Mesenchymal stem cell (in vitro differentiated cells and primary cell): ENCODE measurements at regions not wholly inside any gene's neighbourhood (a gene's known extent, or its start where the extent isn't known, plus 50 kb on each side); places are given as distances from the start of the nearest gene placed in this dataset.

Experiments
- DNase-seq: peaks from one replicate; pipeline ENCODE4 v3.0.0-alpha.2; 2013
- H2AFZ ChIP-seq: one replicate; pipeline ENCODE4 v1.6.1; 2013; ENCODE audit warnings: low read depth, mild to moderate bottlenecking, control low read depth, inconsistent platforms, low read length, moderate library complexity
- H2AK5ac ChIP-seq: 2 replicates; pipeline ENCODE4 v1.6.1; 2013; ENCODE audit warnings: low read length, moderate library complexity, mild to moderate bottlenecking, inconsistent platforms; ENCODE audit not compliant: severe bottlenecking
- H2BK120ac ChIP-seq: one replicate; pipeline ENCODE4 v1.6.1; 2013; ENCODE audit warnings: low read depth, mild to moderate bottlenecking, inconsistent platforms, low read length, moderate library complexity
- H2BK12ac ChIP-seq, 2 experiments: one replicate each; pipeline ENCODE4 v1.6.1; 2013; ENCODE audit warnings: inconsistent platforms in 2 of 2, low read length in 2 of 2, mild to moderate bottlenecking in 2 of 2, moderate library complexity in 2 of 2, control low read depth in 1 of 2
- H2BK15ac ChIP-seq: one replicate; pipeline ENCODE4 v1.6.1; 2013; ENCODE audit warnings: mild to moderate bottlenecking, low read depth, inconsistent platforms; ENCODE audit not compliant: poor library complexity, severe bottlenecking
- H2BK5ac ChIP-seq: 2 replicates; pipeline ENCODE4 v1.6.1; 2013; ENCODE audit warnings: low read depth, mild to moderate bottlenecking, low read length, control low read depth, inconsistent platforms; ENCODE audit not compliant: poor library complexity, severe bottlenecking
- H3K14ac ChIP-seq, 2 experiments: one replicate each; pipeline ENCODE4 v1.6.1; 2013; ENCODE audit warnings: inconsistent platforms in 2 of 2, low read length in 2 of 2, control low read depth in 1 of 2, mild to moderate bottlenecking in 1 of 2, moderate library complexity in 1 of 2
- H3K18ac ChIP-seq, 2 experiments: one replicate each; pipeline ENCODE4 v1.6.1; 2013; ENCODE audit warnings: inconsistent platforms in 2 of 2, low read length in 2 of 2, control low read depth in 1 of 2, low read depth in 1 of 2, mild to moderate bottlenecking in 1 of 2
- H3K23ac ChIP-seq, 2 experiments: one replicate each; pipeline ENCODE4 v1.6.1; 2013; ENCODE audit warnings: inconsistent platforms in 2 of 2, low read length in 2 of 2, mild to moderate bottlenecking in 2 of 2, moderate library complexity in 2 of 2, control low read depth in 1 of 2
- H3K27ac ChIP-seq: 2 replicates; pipeline ENCODE4 v1.5.1; 2013; ENCODE audit warnings: mild to moderate bottlenecking, moderate library complexity, low read length, control low read depth, inconsistent platforms; ENCODE audit not compliant: poor library complexity, severe bottlenecking
- H3K27me3 ChIP-seq, 2 experiments: 2 replicates each; pipeline versions ENCODE4 v1.6.1 to v1.7.0; 2013; ENCODE audit warnings: low read length in 2 of 2, mild to moderate bottlenecking in 2 of 2, moderate library complexity in 2 of 2, control low read depth in 1 of 2, inconsistent platforms in 1 of 2; ENCODE audit not compliant: control insufficient read depth in 1 of 2, insufficient read depth in 1 of 2
- H3K36me3 ChIP-seq, 2 experiments: 2 replicates each; pipeline versions ENCODE4 v1.6.1 to v1.7.0; 2013; ENCODE audit warnings: low read length in 2 of 2, control low read depth in 1 of 2, inconsistent platforms in 1 of 2, low read depth in 1 of 2, mild to moderate bottlenecking in 1 of 2; ENCODE audit not compliant: insufficient read depth in 2 of 2, control insufficient read depth in 1 of 2
- H3K4ac ChIP-seq, 2 experiments: one replicate each; pipeline ENCODE4 v1.6.1; 2013; ENCODE audit warnings: inconsistent platforms in 2 of 2, low read length in 2 of 2, mild to moderate bottlenecking in 2 of 2, moderate library complexity in 2 of 2, control low read depth in 1 of 2, low read depth in 1 of 2
- H3K4me1 ChIP-seq: 2 replicates; pipeline ENCODE4 v1.6.1; 2013; ENCODE audit warnings: low read depth, low read length, control low read depth; ENCODE audit not compliant: control insufficient read depth, insufficient read depth
- H3K4me2 ChIP-seq: 2 replicates; pipeline ENCODE4 v1.6.1; 2013; ENCODE audit warnings: low read length, mild to moderate bottlenecking, inconsistent platforms; ENCODE audit not compliant: poor library complexity, severe bottlenecking
- H3K4me3 ChIP-seq, 2 experiments: 2 replicates each; pipeline versions ENCODE4 v1.5.1 to v1.7.0; 2013; ENCODE audit warnings: low read length in 2 of 2, mild to moderate bottlenecking in 2 of 2, control low read depth in 1 of 2, low read depth in 1 of 2; ENCODE audit not compliant: insufficient read depth in 1 of 2
- H3K79me1 ChIP-seq: replicated peaks from 2 replicates; pipeline ENCODE4 v1.6.1; 2013; ENCODE audit warnings: mild to moderate bottlenecking, control low read depth, low read length, inconsistent platforms; ENCODE audit not compliant: poor library complexity, severe bottlenecking
- H3K9ac ChIP-seq: 2 replicates; pipeline ENCODE4 v1.7.0; 2013; ENCODE audit warnings: mild to moderate bottlenecking, low read length, moderate library complexity
- H3K9me3 ChIP-seq: 2 replicates; pipeline ENCODE4 v1.7.0; 2013; ENCODE audit warnings: mild to moderate bottlenecking, low read length; ENCODE audit not compliant: control insufficient read depth
- H4K8ac ChIP-seq: one replicate; pipeline ENCODE4 v1.6.1; 2013; ENCODE audit warnings: inconsistent platforms, mild to moderate bottlenecking, low read length, moderate library complexity
- H4K91ac ChIP-seq: one replicate; pipeline ENCODE4 v1.6.1; 2013; ENCODE audit warnings: mild to moderate bottlenecking, low read length, inconsistent platforms
- WGBS: methylation state at CpG from one replicate; pipeline ENCODE4 v1.1.7; 2013; ENCODE audit warnings: mixed read lengths; 5-methylcytosine and 5-hydroxymethylcytosine counted together

- no peak overlapping the region for H2AFZ ChIP-seq
- no peaks in the 10 kb centered on the region for H3K36me3 ChIP-seq
- H3K27ac ChIP-seq = no peak overlapping the region
- H4K8ac ChIP-seq = no peak overlapping the region
- peaks cover 2% of the 10 kb centered on the region for H3K4me1 ChIP-seq
- no peak overlapping the region for H3K18ac ChIP-seq
- H3K4me3 ChIP-seq = no peak overlapping the region
- no peaks in the 10 kb centered on the region for H3K79me1 ChIP-seq
- no peak overlapping the region for H3K23ac ChIP-seq
- no peak overlapping the region for H2BK120ac ChIP-seq
- no peaks in the 10 kb centered on the region for H3K27me3 ChIP-seq
- H3K4me2 ChIP-seq = no peak overlapping the region
- DNase-seq = no peak
- H3K14ac ChIP-seq = no peak overlapping the region
- no peak overlapping the region for H2AK5ac ChIP-seq
- H2BK15ac ChIP-seq = no peak overlapping the region
- WGBS = 90% methylated on average over 9 of the region's 9 CpGs
- H4K91ac ChIP-seq = no peak overlapping the region
- no peaks in the 10 kb centered on the region for H3K9me3 ChIP-seq
- no peak overlapping the region for H2BK5ac ChIP-seq
- no peak overlapping the region for H2BK12ac ChIP-seq
- no peak overlapping the region for H3K9ac ChIP-seq
- H3K4ac ChIP-seq = no peak overlapping the region
Measured at GRCh38 chr2:234273887-234274584, 222.8 kb downstream of the ARL4C start.

GRCh38 chr2:234272069-234272850 is 221.8 kb downstream of the SPP2 start:
- Histone ChIP-seq H2BK15ac (no peak overlapping the region), H3K4me1 (peaks cover 2% of the 10 kb centered on the region), H3K4me3 (no peak overlapping the region), H3K4ac (no peak overlapping the region), H3K18ac (no peak overlapping the region), H3K23ac (no peak overlapping the region), H2BK12ac (no peak overlapping the region), H3K9me3 (no peaks in the 10 kb centered on the region), H4K8ac (peak overlapping the region; percentile 47), H2BK5ac (no peak overlapping the region), H4K91ac (no peak overlapping the region), H2AFZ (no peak overlapping the region), H2BK120ac (no peak overlapping the region), H3K27ac (no peak overlapping the region), H2AK5ac (peak overlapping the region; percentile 58), H3K27me3 (no peaks in the 10 kb centered on the region), H3K36me3 (no peaks in the 10 kb centered on the region), H3K79me1 (no peaks in the 10 kb centered on the region), H3K4me2 (no peak overlapping the region), H3K14ac (no peak overlapping the region), H3K9ac (no peak overlapping the region)
- no peak for DNase-seq
- WGBS = 97% methylated on average over 4 of the region's 5 CpGs

DNA sequence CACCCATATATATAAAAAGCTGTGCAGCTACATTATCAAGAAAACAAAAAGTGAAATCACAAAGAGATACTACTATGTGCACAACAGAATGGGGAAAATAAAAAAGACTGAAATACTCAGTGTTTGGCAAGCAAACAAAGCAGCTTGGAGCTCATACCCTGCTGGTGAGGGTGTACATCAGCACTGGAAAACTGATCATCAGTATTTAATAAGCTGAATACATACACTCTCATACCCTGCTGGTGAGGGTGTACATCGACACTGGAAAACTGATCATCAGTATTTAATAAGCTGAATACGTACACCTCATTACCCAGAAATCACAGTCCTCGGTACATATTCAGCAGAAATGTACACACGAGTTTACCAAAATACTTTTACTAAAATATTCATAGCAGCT is 220.8 kb downstream of the SPP2 start:
- no peaks in the 10 kb centered on the region for H3K9me3 ChIP-seq
- no peak overlapping the region for H3K18ac ChIP-seq
- H3K4me1 ChIP-seq = peaks cover 2% of the 10 kb centered on the region
- H2AK5ac ChIP-seq = no peak overlapping the region
- no peak overlapping the region for H3K27ac ChIP-seq
- no peak overlapping the region for H2BK120ac ChIP-seq
- DNase-seq = no peak
- no peaks in the 10 kb centered on the region for H3K36me3 ChIP-seq
- H2BK12ac ChIP-seq = no peak overlapping the region
- no peak overlapping the region for H4K91ac ChIP-seq
- no peak overlapping the region for H2BK5ac ChIP-seq
- no peak overlapping the region for H3K23ac ChIP-seq
- H2BK15ac ChIP-seq = no peak overlapping the region
- H3K4me2 ChIP-seq = no peak overlapping the region
- no peak overlapping the region for H3K4me3 ChIP-seq
- no peak overlapping the region for H3K9ac ChIP-seq
- no peak overlapping the region for H3K4ac ChIP-seq
- H2AFZ ChIP-seq = no peak overlapping the region
- H4K8ac ChIP-seq = no peak overlapping the region
- no peaks in the 10 kb centered on the region for H3K79me1 ChIP-seq
- 89% methylated on average over 4 of the region's 4 CpGs for WGBS
- no peak overlapping the region for H3K14ac ChIP-seq
- H3K27me3 ChIP-seq = no peaks in the 10 kb centered on the region

GRCh38 chr2:234269769-234270204 is 219.3 kb downstream of the SPP2 start:
- DNase-seq = peak; percentile 30
- Histone ChIP-seq H3K4me3 (no peak overlapping the region), H2BK120ac (no peak overlapping the region), H3K18ac (no peak overlapping the region), H3K9me3 (no peaks in the 10 kb centered on the region), H3K4me1 (no peaks in the 10 kb centered on the region), H2BK5ac (no peak overlapping the region), H3K14ac (no peak overlapping the region), H3K79me1 (no peaks in the 10 kb centered on the region), H3K4ac (no peak overlapping the region), H2AK5ac (peak overlapping the region; percentile 14), H3K36me3 (no peaks in the 10 kb centered on the region), H4K91ac (no peak overlapping the region), H2BK12ac (no peak overlapping the region), H2AFZ (no peak overlapping the region), H2BK15ac (peak overlapping the region; percentile 53), H3K23ac (no peak overlapping the region), H3K27ac (no peak overlapping the region), H3K4me2 (no peak overlapping the region), H4K8ac (peak overlapping the region; percentile 5), H3K27me3 (no peaks in the 10 kb centered on the region), H3K9ac (no peak overlapping the region)
- WGBS = 66% methylated on average over 2 of the region's 2 CpGs
